HEK293T (cell line): ENCODE measurements at regions not wholly inside any gene's neighbourhood (a gene's known extent, or its start where the extent isn't known, plus 50 kb on each side); places are given as distances from the start of the nearest gene placed in this dataset.

Experiments used
- BHLHE40 ChIP-seq: fragments of 450-650 bp; IDR thresholded peaks from 2 replicates; pipeline ENCODE4 v1.6.1; 2016; ENCODE audit warnings: mild to moderate bottlenecking, moderate library complexity, borderline replicate concordance
- FOXA1 ChIP-seq: fragments of 450-650 bp; IDR thresholded peaks from 2 replicates; pipeline ENCODE4 v1.6.1; 2016; ENCODE audit warnings: mild to moderate bottlenecking
- FOXM1 ChIP-seq: fragments of 450-650 bp; IDR thresholded peaks from 2 replicates; pipeline ENCODE4 v1.6.1; 2017; ENCODE audit warnings: mild to moderate bottlenecking, borderline replicate concordance
- SP1 ChIP-seq: fragments of 450-650 bp; IDR thresholded peaks from 2 replicates; pipeline ENCODE4 v1.6.1; 2017
- TARDBP ChIP-seq: fragments of 450-650 bp; IDR thresholded peaks from 2 replicates; pipeline ENCODE4 v1.6.1; 2016

- no peak for TF ChIP-seq FOXM1
- no peak for TF ChIP-seq BHLHE40
- no peak for TF ChIP-seq TARDBP
- TF ChIP-seq FOXA1, result no peak
- TF ChIP-seq SP1, result no peak
These were observed 200.0 kb downstream of the FGF10 start for GRCh38 chr5:44189255-44189654.
